HCT116 (cell line): ENCODE measurements at regions not wholly inside any gene's neighbourhood (a gene's known extent, or its start where the extent isn't known, plus 50 kb on each side); places are given as distances from the start of the nearest gene placed in this dataset.

Experiments used
- ATAC-seq: fragments of 200-7000 bp; cut with Tn5 transposase; 2 replicates; pipeline ENCODE4 v1.9.1; 2020; ENCODE audit warnings: mild to moderate bottlenecking, moderate library complexity
- BruUV-seq: library from RNA; stranded (reverse); fragments of 400-500 nt; replicated peaks from 2 replicates; lab custom pipeline; 2021; lab: Mats Ljungman, UMichigan
- CTCF ChIA-PET: fragments of 300-600 bp; sonication (Branson Sonifier 250); formaldehyde crosslinking; loops from one replicate; lab custom pipeline; 2021; ENCODE audit warnings: antibody characterized with exemption; lab: Charles Lee
- POLR2A ChIA-PET: fragments of 300-600, 350-600 bp; sonication (Branson Sonifier 250); formaldehyde crosslinking; loops from one replicate; lab custom pipeline; 2021; ENCODE audit warnings: antibody characterized with exemption; lab: Charles Lee
- RAD21 ChIA-PET, 2 experiments: fragments of 300-600 bp; sonication (Branson Sonifier 250); formaldehyde crosslinking; loops; one replicate each; lab custom pipeline; 2023; ENCODE audit warnings: low total read pairs in 2 of 2; ENCODE audit not compliant: uncharacterized antibody in 2 of 2, unreplicated experiment in 2 of 2, low non-redundant PET in 1 of 2; lab: Charles Lee
- DNase-seq: peaks from one replicate; pipeline ENCODE4 v3.0.0-alpha.2; 2010; ENCODE audit warnings: low read depth, low spot score
- H2AFZ ChIP-seq: fragments of 200-600 bp; shearing (Covaris generic), sonication (generic); 2 replicates; pipeline ENCODE4 v1.6.1; 2017; ENCODE audit warnings: low read depth, mixed run types, mixed read lengths, antibody characterized with exemption, low read length; ENCODE audit not compliant: poor library complexity, severe bottlenecking
- H3K27ac ChIP-seq: 2 replicates; pipeline ENCODE4 v1.5.1; 2012; ENCODE audit warnings: low read depth, low read length
- H3K27me3 ChIP-seq: fragments of 200-600 bp; sonication (generic); 2 replicates; pipeline ENCODE4 v1.6.1; 2016; ENCODE audit warnings: mixed run types, low read length, mixed read lengths; ENCODE audit not compliant: insufficient read depth
- H3K36me3 ChIP-seq, 2 experiments: fragments of 200-500 bp in 1 of 2; fragments of 200-600 bp in 1 of 2; sonication (Bioruptor generic) in 1 of 2; sonication (generic) in 1 of 2; 2 replicates each; pipeline versions ENCODE4 v1.5.1 to v1.6.1; 2014 to 2016; ENCODE audit warnings: low read length in 2 of 2, inconsistent platforms in 1 of 2, mixed read lengths in 1 of 2, mixed run types in 1 of 2; ENCODE audit not compliant: insufficient read depth in 2 of 2, control insufficient read depth in 1 of 2
- H3K4me1 ChIP-seq, 2 experiments: fragments of 200-600 bp in 1 of 2; sonication (generic) in 1 of 2; 2 replicates each; pipeline versions ENCODE4 v1.5.1 to v1.6.1; 2012 to 2017; ENCODE audit warnings: low read length in 2 of 2, inconsistent platforms in 1 of 2, mild to moderate bottlenecking in 1 of 2, mixed read lengths in 1 of 2, mixed run types in 1 of 2, moderate library complexity in 1 of 2; ENCODE audit not compliant: insufficient read depth in 2 of 2, control insufficient read depth in 1 of 2
- H3K4me2 ChIP-seq: fragments of 200-600 bp; sonication (generic); 2 replicates; pipeline ENCODE4 v1.6.1; 2017; ENCODE audit warnings: mixed run types, low read length, mixed read lengths
- H3K4me3 ChIP-seq, 2 experiments: fragments of 200-600 bp in 1 of 2; sonication (generic) in 1 of 2; replicated peaks in 1 of 2; 2 replicates each; pipeline ENCODE4 v1.5.1; 2011 to 2016; ENCODE audit warnings: low read length in 2 of 2, control low read depth in 1 of 2, low read depth in 1 of 2, mild to moderate bottlenecking in 1 of 2, mixed read lengths in 1 of 2, mixed run types in 1 of 2
- H3K79me2 ChIP-seq: fragments of 200-600 bp; sonication (generic); 2 replicates; pipeline ENCODE4 v1.6.1; 2017; ENCODE audit warnings: mild to moderate bottlenecking, mixed run types, low read length, moderate library complexity, mixed read lengths; ENCODE audit not compliant: insufficient read depth
- H3K9ac ChIP-seq: fragments of 200-600 bp; sonication (generic); 2 replicates; pipeline ENCODE4 v1.6.1; 2016; ENCODE audit warnings: low read length, mixed read lengths
- H3K9me2 ChIP-seq: fragments of 200-600 bp; sonication (generic), shearing (Covaris generic); 2 replicates; pipeline ENCODE4 v1.6.1; 2017; ENCODE audit warnings: mixed run types, mild to moderate bottlenecking, moderate library complexity; ENCODE audit not compliant: insufficient read depth
- H3K9me3 ChIP-seq, 2 experiments: fragments of 200-500 bp in 1 of 2; fragments of 200-600 bp in 1 of 2; sonication (Bioruptor generic) in 1 of 2; sonication (generic) in 1 of 2; 2 replicates each; pipeline ENCODE4 v1.6.1; 2014 to 2017; ENCODE audit warnings: low read length in 2 of 2, mixed read lengths in 2 of 2, inconsistent platforms in 1 of 2, low read depth in 1 of 2, mild to moderate bottlenecking in 1 of 2, mixed run types in 1 of 2, moderate library complexity in 1 of 2; ENCODE audit not compliant: control insufficient read depth in 1 of 2, insufficient read depth in 1 of 2
- H4K20me1 ChIP-seq: fragments of 200-600 bp; sonication (generic), shearing (Covaris generic); 2 replicates; pipeline ENCODE4 v1.6.1; 2017; ENCODE audit warnings: mixed run types, mild to moderate bottlenecking, moderate library complexity; ENCODE audit not compliant: insufficient read depth
- CTCF ChIP-seq, 3 experiments: fragments of 200-600 bp in 1 of 3; sonication (generic) in 1 of 3; IDR thresholded peaks in 2 of 3; conservative IDR thresholded peaks in 1 of 3; 2 replicates each; pipeline ENCODE4 v1.5.1; 2012 to 2017; ENCODE audit warnings: low read depth in 2 of 3, low read length in 2 of 3, antibody characterized with exemption in 1 of 3, borderline replicate concordance in 1 of 3, control low read depth in 1 of 3, mild to moderate bottlenecking in 1 of 3, mixed read lengths in 1 of 3, mixed run types in 1 of 3, moderate library complexity in 1 of 3; ENCODE audit not compliant: insufficient read depth in 1 of 3
- EZH2phosphoT487 ChIP-seq: fragments of 200-600 bp; IDR thresholded peaks from 2 replicates; pipeline ENCODE4 v1.6.1; 2018; ENCODE audit warnings: antibody characterized with exemption, borderline replicate concordance
- JUND ChIP-seq: IDR thresholded peaks from 2 replicates; pipeline ENCODE4 v1.6.1; 2012
- ZFX ChIP-seq: fragments of 450-650 bp; IDR thresholded peaks from 2 replicates; pipeline ENCODE4 v1.6.1; 2017
- intact Hi-C: fragments of 100-400 bp; cut with micrococcal nuclease; formaldehyde crosslinking; loops from 2 replicates; pipeline ENCODE4 v1.10.0; 2022
- TF ChIP-seq, protein P1 (sequence below): IDR thresholded peaks from 2 replicates; pipeline ENCODE4 v1.6.1; 2012; ENCODE audit warnings: low read depth

GRCh38 chr5:62130107-62130506, 175.9 kb upstream of the KIF2A start:
- DNase-seq (no peak), ATAC-seq (no peak)
- Histone ChIP-seq H3K4me3 (no peak overlapping the region), H3K9ac (no peak overlapping the region), H3K79me2 (no peaks in the 10 kb centered on the region), H3K36me3 (no peaks in the 10 kb centered on the region), H3K9me3 (no peaks in the 10 kb centered on the region), H3K9me2 (no peaks in the 10 kb centered on the region; the same call in 1 of the 2 replicates), H3K27me3 (peaks cover 10% of the 10 kb centered on the region), H3K4me2 (no peak overlapping the region), H4K20me1 (no peaks in the 10 kb centered on the region), H2AFZ (no peak overlapping the region), H3K4me1 (no peaks in the 10 kb centered on the region), H3K27ac (no peak overlapping the region)
- ChIA-PET RAD21 (no interaction called here), POLR2A (no interaction called here), CTCF (interaction anchor here (2.1 kb wide), 1 partner anchor 14 kb away, joined by 9 read pairs; no protein-coding TSS in a partner anchor)
- TF ChIP-seq CTCF (IDR thresholded peaks at IDR 0.05 in 2 of 3, conservative IDR thresholded peaks at IDR 0.05 in 1 of 3; ENCODE audit: borderline replicate concordance in 1 of 3, insufficient read depth in 1 of 3, low read depth in 2 of 3, low read length in 2 of 3) = no peak
- TF ChIP-seq, protein P1, sequence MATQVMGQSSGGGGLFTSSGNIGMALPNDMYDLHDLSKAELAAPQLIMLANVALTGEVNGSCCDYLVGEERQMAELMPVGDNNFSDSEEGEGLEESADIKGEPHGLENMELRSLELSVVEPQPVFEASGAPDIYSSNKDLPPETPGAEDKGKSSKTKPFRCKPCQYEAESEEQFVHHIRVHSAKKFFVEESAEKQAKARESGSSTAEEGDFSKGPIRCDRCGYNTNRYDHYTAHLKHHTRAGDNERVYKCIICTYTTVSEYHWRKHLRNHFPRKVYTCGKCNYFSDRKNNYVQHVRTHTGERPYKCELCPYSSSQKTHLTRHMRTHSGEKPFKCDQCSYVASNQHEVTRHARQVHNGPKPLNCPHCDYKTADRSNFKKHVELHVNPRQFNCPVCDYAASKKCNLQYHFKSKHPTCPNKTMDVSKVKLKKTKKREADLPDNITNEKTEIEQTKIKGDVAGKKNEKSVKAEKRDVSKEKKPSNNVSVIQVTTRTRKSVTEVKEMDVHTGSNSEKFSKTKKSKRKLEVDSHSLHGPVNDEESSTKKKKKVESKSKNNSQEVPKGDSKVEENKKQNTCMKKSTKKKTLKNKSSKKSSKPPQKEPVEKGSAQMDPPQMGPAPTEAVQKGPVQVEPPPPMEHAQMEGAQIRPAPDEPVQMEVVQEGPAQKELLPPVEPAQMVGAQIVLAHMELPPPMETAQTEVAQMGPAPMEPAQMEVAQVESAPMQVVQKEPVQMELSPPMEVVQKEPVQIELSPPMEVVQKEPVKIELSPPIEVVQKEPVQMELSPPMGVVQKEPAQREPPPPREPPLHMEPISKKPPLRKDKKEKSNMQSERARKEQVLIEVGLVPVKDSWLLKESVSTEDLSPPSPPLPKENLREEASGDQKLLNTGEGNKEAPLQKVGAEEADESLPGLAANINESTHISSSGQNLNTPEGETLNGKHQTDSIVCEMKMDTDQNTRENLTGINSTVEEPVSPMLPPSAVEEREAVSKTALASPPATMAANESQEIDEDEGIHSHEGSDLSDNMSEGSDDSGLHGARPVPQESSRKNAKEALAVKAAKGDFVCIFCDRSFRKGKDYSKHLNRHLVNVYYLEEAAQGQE = no peak
- no peak for TF ChIP-seq JUND
- no peak for TF ChIP-seq ZFX
- TF ChIP-seq EZH2phosphoT487 = no peak
- BruUV-seq = no TSS peak
- intact Hi-C loops = no loop called here
